Immature natural killer cell (primary cell): ENCODE measurements at regions not wholly inside any gene's neighbourhood (a gene's known extent, or its start where the extent isn't known, plus 50 kb on each side); places are given as distances from the start of the nearest gene placed in this dataset.

Source experiments
- DNase-seq, 3 donors: peaks; one replicate each; pipeline ENCODE4 v3.0.0; 2022; ENCODE audit warnings: mixed read lengths in 1 of 3
- H3K27ac Mint-ChIP-seq, 6 donors: one replicate each; pipeline ENCODE4 v1.8.0; 2020; ENCODE audit warnings: mixed read lengths in 6 of 6, mild to moderate bottlenecking in 5 of 6, inconsistent platforms in 4 of 6, moderate library complexity in 3 of 6
- H3K27me3 Mint-ChIP-seq, 3 donors: one replicate each; pipeline ENCODE4 v1.8.0; 2020 to 2021; ENCODE audit warnings: low read depth in 3 of 3, mild to moderate bottlenecking in 3 of 3, mixed read lengths in 3 of 3, moderate library complexity in 3 of 3, inconsistent platforms in 1 of 3
- H3K36me3 Mint-ChIP-seq, 3 donors: one replicate each; pipeline ENCODE4 v1.8.0; 2020; ENCODE audit warnings: mixed read lengths in 3 of 3, inconsistent platforms in 2 of 3, mild to moderate bottlenecking in 2 of 3
- H3K4me1 Mint-ChIP-seq, 2 donors: one replicate each; pipeline ENCODE4 v1.8.0; 2020; ENCODE audit warnings: inconsistent platforms in 2 of 2, mild to moderate bottlenecking in 2 of 2, mixed read lengths in 2 of 2, moderate library complexity in 1 of 2
- H3K4me3 Mint-ChIP-seq, 5 donors: one replicate each; pipeline ENCODE4 v1.8.0; 2020; ENCODE audit warnings: mild to moderate bottlenecking in 5 of 5, mixed read lengths in 5 of 5, inconsistent platforms in 3 of 5, moderate library complexity in 3 of 5
- H3K9me3 Mint-ChIP-seq, 6 donors: one replicate each; pipeline ENCODE4 v1.8.0; 2020; ENCODE audit warnings: mild to moderate bottlenecking in 6 of 6, mixed read lengths in 6 of 6, inconsistent platforms in 4 of 6, moderate library complexity in 3 of 6

DNA sequence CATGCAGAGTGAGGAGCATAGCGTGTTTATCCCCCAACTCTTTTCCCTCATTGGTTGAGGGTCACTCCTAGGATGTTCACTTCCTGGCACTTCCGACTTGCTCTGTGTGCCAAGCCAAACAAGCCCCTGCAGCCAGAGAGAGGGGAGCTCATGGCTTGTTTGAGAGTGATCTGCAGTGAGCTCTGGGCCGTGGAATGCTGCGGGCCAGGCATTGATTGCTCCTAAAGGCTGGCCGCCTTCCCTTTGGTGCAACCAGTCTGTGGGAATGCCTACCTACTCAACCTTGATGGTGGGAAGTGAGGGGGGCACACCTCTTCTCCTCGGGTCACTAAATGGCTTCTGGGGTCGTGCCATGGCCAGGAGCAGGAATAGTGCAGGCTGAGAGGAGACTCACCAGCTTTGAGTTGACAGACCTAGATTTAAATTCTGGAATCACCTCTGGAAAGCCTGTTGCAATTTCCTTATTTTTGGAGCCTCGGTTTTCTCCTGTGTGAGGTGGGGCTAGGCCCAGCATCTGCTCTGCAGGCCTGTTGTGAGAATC lies 152.0 kb upstream of the STX18 start:
- Mint-ChIP-seq H3K4me1 (peaks cover 0 to 2% of the 10 kb centered on the region in 2 donors), H3K27ac (no peak overlapping the region), H3K4me3 (no peak overlapping the region), H3K36me3 (peaks cover 6 to 13% (median 12%) of the 10 kb centered on the region in 3 donors), H3K27me3 (peaks cover 0 to 2% (median 2%) of the 10 kb centered on the region in 3 donors), H3K9me3 (no peaks in the 10 kb centered on the region)
- no peak for DNase-seq

DNA sequence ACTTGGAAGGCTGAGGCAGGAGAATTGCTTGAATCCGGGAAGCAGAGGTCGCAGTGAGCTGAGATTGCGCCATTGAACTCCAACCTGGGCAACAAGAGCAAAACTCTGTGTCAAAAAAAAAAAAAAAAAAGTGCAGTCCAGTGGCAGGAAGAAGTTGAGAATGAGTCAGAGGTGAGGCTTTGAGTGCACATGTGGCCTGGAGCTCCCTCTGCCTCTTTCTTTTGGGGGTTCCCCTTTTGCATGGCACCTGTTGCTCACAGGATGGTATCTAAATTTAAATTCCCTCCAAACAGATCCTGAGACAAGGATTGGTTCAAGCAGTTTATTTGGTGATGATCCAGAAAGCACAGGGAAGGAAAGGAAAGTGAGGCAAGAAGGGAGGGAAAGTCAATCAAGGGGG lies 151.4 kb upstream of the STX18 start:
- H3K36me3 Mint-ChIP-seq = peaks cover 10 to 13% (median 12%) of the 10 kb centered on the region in 3 donors
- DNase-seq = no peak

DNA sequence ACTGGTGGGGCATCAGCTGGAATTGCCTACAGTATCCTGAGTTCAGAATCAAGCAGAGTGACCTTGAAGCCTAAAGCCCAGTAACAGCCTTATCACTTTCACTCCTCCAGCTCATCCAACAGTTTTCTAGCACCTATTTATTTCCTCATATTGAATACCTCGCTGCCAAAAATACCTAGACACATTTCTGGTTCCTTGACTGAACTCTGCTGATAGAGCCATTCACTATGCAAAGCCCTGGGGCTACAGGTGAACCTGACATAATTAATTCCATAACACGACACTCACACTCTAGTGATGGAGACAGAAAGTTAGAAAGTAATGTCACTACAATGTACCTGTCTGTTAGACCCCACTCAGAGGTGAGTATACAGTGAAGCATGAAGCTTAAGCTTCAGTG lies 149.0 kb upstream of the STX18 start:
- Mint-ChIP-seq H3K36me3 (peaks cover 10 to 12% (median 11%) of the 10 kb centered on the region in 3 donors), H3K4me1 (peaks cover 0 to 2% of the 10 kb centered on the region in 2 donors), H3K27ac (no peak overlapping the region), H3K4me3 (no peak overlapping the region), H3K27me3 (peaks cover 0 to 4% (median 2%) of the 10 kb centered on the region in 3 donors), H3K9me3 (no peaks in the 10 kb centered on the region)
- no peak for DNase-seq

More for the DNA sequence above, 151.4 kb upstream of the STX18 start:
- Mint-ChIP-seq H3K4me1 (peaks cover 0 to 2% of the 10 kb centered on the region in 2 donors), H3K4me3 (no peak overlapping the region), H3K27me3 (peaks cover 0 to 3% (median 2%) of the 10 kb centered on the region in 3 donors), H3K9me3 (no peaks in the 10 kb centered on the region), H3K27ac (no peak overlapping the region)

DNA sequence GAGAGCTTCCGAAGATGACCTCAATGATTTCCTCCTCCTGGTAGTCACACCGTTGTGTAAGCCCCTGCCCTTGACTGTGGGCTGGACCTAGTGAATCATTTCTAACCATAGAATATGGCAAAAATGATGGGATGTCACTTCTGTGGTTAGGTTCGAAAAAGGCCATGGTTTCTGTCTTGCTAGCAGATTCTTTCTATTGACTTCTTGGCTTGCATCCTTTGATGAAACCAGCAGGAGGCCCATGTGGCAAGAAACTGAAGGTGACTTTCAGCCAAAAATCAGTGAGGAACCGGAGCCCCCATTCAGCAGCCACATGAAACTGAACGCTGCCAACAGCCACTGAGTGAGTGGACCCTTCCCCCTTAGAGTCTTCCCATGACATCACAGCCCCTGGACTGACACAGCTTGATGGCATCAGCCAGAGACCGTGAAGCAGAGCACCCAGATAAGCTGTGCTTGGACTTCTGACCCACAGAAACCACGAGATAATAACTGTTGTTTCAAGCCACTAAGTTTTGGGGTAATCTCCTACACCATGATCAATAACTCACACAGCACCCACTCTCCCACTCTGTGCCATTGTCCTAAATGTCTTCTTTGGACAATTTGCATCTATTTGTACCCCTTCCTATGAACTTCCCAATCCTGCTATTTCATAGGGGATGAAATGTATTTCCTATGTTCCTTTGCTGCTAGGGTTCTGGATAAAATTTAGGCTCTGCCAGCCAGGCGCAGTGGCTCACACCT lies 148.0 kb upstream of the STX18 start:
- H3K9me3 Mint-ChIP-seq = no peaks in the 10 kb centered on the region
- H3K36me3 Mint-ChIP-seq = peaks cover 10 to 12% (median 11%) of the 10 kb centered on the region in 3 donors
- H3K27ac Mint-ChIP-seq = no peak overlapping the region
- no peak for DNase-seq
- no peak overlapping the region for H3K4me3 Mint-ChIP-seq
- H3K4me1 Mint-ChIP-seq = peaks cover 0 to 2% of the 10 kb centered on the region in 2 donors
- peaks cover 0 to 4% (median 2%) of the 10 kb centered on the region in 3 donors for H3K27me3 Mint-ChIP-seq

DNA sequence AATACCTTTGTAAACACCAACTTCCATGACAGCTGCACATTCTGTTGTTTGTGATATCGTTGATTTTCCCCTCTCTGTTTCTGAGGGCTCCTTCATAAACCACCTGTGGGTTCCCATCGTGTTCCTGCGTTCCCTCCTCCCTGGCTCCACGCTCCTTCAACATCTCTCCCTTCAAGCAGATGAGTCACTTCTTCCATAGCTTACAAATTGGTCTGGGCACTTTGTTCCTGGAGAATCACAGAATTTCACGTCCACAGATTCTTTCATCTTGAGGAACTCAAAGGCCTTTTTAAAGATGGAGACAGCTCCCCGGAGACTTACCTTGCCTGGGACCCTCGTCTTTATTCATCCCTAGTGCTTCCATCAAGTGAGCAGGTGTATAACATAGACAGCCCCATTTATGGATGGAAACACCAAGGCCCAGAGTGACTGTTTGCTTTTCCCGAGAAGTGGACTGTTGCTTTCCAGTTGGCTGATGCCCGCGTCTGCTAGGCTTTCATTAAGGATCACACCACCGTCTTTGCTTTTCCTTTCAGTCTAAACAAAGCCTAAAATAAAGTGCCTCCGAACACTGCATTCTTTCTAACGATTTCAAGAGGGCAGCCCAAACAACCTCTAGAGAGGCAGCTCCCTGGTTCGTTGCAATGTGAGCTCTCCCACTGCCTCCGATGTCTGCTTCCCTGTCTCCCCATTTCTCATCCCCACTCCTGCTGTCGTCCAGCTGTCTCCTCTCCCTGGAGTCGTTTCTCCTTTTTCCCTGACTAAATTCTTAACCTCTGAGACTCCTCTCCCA lies 146.3 kb upstream of the STX18 start:
- H3K4me1 Mint-ChIP-seq = no peaks in the 10 kb centered on the region
- H3K27me3 Mint-ChIP-seq = peaks cover 0 to 4% (median 2%) of the 10 kb centered on the region in 3 donors
- H3K36me3 Mint-ChIP-seq = peaks cover 11 to 14% (median 12%) of the 10 kb centered on the region in 3 donors
- H3K27ac Mint-ChIP-seq = no peak overlapping the region
- DNase-seq = no peak
- H3K4me3 Mint-ChIP-seq = no peak overlapping the region
- H3K9me3 Mint-ChIP-seq = no peaks in the 10 kb centered on the region

DNA sequence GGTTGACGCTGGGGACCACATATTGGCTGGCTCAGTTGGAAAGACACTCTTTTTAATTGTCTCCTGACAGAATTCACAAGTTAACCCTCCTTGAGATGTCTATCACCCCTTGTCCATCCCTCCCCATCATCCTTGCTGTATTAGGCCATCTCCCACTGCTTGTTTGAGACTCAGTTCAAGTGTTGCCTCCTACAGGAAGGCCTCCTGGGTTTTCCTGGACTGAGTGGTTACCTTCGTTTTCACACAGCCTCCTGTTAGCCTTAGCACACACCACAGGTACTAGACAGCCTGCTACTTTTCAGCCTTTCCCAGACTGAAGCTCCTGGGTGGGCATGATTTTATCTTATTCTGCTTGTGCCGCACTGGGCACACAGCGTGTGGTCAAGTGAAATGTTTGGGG lies 145.3 kb upstream of the STX18 start:
- Mint-ChIP-seq H3K36me3 (peaks cover 11 to 14% (median 11%) of the 10 kb centered on the region in 3 donors), H3K4me1 (no peaks in the 10 kb centered on the region), H3K27me3 (peaks cover 0 to 4% (median 0%) of the 10 kb centered on the region in 3 donors), H3K27ac (no peak overlapping the region), H3K9me3 (no peaks in the 10 kb centered on the region), H3K4me3 (no peak overlapping the region)
- DNase-seq = no peak

DNA sequence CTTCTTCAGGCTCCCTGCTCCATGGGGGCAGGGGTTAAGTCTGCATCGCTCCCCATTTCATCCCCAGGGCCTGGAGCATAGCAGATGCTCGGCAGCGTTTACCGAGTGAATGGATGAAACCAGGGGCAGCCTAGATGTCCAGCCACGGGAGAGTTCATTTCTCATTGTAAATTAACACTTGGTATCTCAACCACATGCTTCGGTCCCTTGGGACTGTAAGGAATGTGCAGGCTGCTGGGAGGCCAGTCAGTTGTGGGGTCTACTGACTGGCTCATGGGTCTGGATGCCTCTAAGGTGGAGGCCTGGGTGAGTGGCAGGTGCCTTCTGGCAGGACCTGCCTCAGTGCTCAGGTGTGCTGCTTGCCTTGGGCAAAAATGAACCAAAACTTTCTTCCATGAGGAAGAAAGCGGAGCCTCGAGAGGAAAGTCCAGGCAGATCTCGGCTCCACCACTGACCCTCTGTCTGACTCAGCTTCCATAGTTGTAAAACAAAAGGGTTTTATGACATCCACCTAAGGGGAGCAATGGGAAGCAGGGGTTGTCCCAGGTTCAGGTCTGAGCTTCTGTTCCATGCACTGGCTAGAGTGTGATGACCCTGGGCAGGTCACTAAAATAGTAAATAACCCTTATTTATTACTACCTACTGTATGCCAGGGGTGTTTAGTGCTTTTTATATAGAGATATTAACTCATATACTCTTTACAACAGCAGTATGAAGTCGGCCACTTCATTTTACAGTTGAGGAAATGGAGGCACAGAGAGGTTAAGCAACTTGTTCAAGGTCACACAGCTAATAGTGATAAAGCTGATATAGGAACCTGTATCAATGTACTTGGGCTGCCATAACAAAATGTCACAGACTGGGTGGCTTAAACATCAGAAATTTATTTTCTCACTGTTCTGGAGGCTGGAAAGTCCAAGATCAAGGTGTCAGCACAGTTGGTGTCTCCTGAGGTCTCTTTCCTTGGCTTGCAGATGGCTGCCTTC lies 144.3 kb upstream of the STX18 start:
- no peaks in the 10 kb centered on the region for H3K4me1 Mint-ChIP-seq
- no peak overlapping the region for H3K27ac Mint-ChIP-seq
- H3K36me3 Mint-ChIP-seq = peaks cover 10 to 14% (median 11%) of the 10 kb centered on the region in 3 donors
- DNase-seq = no peak
- H3K27me3 Mint-ChIP-seq = peaks cover 0 to 4% (median 0%) of the 10 kb centered on the region in 3 donors
- no peaks in the 10 kb centered on the region for H3K9me3 Mint-ChIP-seq
- no peak overlapping the region for H3K4me3 Mint-ChIP-seq

DNA sequence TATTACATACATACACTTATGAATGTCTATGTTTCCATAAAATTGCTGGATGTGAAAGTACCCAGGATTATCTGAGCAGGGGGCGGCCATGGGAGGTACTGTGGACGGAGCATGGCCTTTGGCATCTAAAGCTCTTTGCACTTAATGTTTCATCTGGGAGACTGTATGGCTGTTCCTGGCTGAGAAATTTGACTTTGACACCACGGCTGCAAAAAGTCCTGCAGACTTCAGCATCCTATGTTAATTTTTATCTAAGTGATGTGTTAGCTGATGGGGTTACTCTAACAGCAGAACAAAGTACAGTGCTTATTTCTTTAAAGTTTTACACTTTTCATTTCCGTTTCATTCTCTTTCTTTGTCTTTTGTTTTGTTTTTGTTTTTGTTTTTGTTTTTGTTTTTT lies 139.8 kb upstream of the STX18 start:
- Mint-ChIP-seq H3K36me3 (peaks cover under 1 to 4% (median 3%) of the 10 kb centered on the region in 3 donors), H3K4me1 (no peaks in the 10 kb centered on the region), H3K9me3 (no peaks in the 10 kb centered on the region), H3K4me3 (no peak overlapping the region), H3K27me3 (peaks cover 0 to 2% (median 1%) of the 10 kb centered on the region in 3 donors), H3K27ac (no peak overlapping the region)
- no peak for DNase-seq

DNA sequence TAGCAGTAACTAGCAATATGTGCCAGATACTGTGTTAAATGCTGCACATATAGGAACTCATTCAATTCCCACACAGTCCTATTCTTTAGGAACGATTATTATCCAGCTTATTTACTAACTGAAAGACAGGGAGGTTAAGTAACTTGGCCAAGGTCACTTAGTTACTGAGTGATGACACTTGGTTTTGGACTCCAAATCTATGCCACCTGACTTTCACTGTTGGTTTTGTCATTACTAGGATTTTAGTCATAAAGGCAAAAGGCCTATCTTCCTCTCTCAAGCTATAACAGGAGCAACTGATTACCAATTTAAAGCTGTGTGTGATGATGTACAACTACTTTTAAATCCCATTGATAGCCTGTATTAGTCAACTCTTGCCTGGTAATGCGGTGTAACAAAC lies 138.9 kb upstream of the STX18 start:
- DNase-seq = no peak
- no peaks in the 10 kb centered on the region for H3K9me3 Mint-ChIP-seq
- H3K27ac Mint-ChIP-seq = no peak overlapping the region
- H3K36me3 Mint-ChIP-seq = peaks cover 0 to 4% (median 3%) of the 10 kb centered on the region in 3 donors
- H3K4me1 Mint-ChIP-seq = no peaks in the 10 kb centered on the region
- no peak overlapping the region for H3K4me3 Mint-ChIP-seq
- peaks cover 0 to 2% (median 0%) of the 10 kb centered on the region in 3 donors for H3K27me3 Mint-ChIP-seq

DNA sequence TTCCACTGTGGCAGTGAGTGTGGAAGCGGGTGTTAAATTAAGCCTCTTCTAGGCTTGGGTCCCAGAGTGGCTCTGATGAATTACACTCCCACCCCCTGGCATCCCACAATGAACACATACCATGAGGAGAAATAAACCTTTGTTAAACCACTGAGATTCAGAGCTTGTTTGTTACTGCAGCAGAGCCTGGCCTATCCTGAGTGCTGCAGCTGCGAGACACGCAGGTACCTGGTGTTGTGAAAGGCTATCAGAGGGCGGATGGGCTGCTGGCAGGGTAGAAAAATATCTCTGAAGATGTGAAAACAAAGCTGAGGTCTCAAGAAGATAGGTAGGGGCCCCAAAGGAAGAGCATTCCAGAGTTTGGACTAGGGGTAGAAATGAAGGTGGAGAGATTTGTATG lies 138.4 kb upstream of the STX18 start:
- Mint-ChIP-seq H3K4me1 (no peaks in the 10 kb centered on the region), H3K27me3 (peaks cover 0 to 2% (median 0%) of the 10 kb centered on the region in 3 donors), H3K27ac (peak overlapping the region in 1 of 6 donors; percentile 9), H3K36me3 (peaks cover 0 to 6% (median 4%) of the 10 kb centered on the region in 3 donors), H3K9me3 (no peaks in the 10 kb centered on the region), H3K4me3 (no peak overlapping the region)
- DNase-seq = no peak

DNA sequence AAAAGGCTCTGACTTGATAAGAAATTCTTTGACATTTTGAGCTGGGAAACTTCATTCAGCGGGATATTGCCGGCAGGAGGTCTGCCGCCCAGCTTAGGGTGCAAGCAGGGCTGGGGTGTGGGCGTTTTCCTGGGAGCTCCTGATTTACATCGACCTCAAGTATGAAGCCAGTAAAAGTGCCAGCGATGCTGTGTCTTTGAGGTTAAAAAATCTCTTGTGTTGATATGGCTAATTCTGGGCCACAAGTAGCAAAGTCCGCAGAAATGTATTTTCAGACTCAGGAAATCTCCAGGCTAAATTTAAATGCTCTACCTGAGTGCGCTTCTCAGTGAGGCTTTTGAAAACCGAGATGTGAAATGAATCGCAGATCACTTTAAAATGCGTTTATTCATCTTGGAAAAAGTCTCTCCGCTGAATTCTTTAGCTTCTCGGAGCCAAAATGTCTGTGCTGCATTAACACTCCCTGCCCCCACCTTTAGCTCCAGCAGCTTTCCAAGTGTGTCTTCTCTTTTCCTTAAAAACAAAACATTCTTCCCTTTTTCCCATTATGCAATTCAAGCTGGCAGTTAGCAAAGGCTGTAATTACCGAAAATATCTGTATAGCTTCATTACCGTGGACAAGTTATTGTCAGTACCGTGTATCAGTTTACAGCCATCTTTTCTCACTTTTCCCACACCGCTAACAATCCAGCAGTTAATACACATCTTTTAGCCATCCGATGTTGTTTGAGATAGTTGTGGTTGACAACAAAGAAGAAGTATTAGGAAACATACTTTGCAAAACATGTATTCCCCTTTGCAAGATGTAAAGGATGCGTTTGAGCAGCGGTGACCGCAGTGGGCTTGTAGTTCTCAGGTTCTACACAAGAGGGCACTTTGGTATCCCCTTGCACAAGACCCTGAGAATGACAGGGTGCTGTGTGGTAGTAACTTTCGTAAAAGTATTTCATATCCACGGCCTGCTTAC lies 136.0 kb upstream of the STX18 start:
- Mint-ChIP-seq H3K4me1 (no peaks in the 10 kb centered on the region), H3K27me3 (peaks cover 0 to 2% (median 0%) of the 10 kb centered on the region in 3 donors), H3K36me3 (peaks cover 0 to 4% (median 4%) of the 10 kb centered on the region in 3 donors), H3K27ac (no peak overlapping the region), H3K9me3 (no peaks in the 10 kb centered on the region), H3K4me3 (no peak overlapping the region)
- DNase-seq = no peak

DNA sequence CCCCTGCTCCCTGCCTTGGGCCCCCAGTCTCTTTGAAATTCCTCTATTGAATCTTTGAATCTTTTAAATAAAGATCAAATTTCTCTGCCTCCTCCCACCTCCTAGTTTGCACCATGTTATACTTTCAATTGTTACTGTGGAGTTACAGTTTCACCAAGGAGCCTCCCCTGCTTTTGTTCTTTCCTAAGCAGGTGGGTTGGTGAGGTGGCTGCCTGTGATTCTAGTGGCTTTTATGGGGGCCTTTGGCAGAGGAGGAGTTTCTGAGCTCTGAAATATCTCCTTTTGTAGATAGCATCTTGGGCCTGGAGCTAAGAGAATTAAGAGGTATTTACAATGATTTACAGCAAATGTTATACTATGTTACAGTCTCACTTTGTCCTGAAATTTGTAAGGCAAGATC lies 133.8 kb upstream of the STX18 start:
- no peak overlapping the region for H3K4me3 Mint-ChIP-seq
- H3K36me3 Mint-ChIP-seq = peaks cover 0 to 4% (median 0%) of the 10 kb centered on the region in 3 donors
- H3K27me3 Mint-ChIP-seq = no peaks in the 10 kb centered on the region
- no peak for DNase-seq
- H3K4me1 Mint-ChIP-seq = no peaks in the 10 kb centered on the region
- no peak overlapping the region for H3K27ac Mint-ChIP-seq
- H3K9me3 Mint-ChIP-seq = no peaks in the 10 kb centered on the region
